ENCODE measurements at regions not wholly inside any gene's neighbourhood (a gene's known extent, or its start where the extent isn't known, plus 50 kb on each side); places are given as distances from the start of the nearest gene placed in this dataset.

DNA sequence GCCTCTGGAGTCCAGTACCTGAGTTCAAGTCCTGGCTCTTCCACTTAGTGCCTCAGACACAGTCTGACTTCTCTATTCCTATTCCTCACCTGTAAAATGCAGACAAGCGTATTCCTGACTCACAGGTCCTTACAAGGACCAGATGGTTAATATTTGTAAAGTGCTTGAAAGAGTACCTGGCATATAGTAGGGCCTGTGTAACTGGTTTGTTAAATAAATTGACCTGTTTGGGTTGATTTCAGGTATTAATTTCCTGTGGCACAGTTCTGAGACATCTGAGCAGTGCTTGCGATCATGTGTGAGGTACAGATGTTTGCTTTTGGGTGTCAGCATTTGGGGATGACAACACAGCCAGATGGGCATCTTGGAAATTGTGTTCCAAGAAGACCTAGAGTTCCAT, 127.5 kb downstream of the APIP start:
- no peak overlapping the region for H3K27ac ChIP-seq (ENCODE audit: low read depth in 2 of 2, low read length in 1 of 2)
- ChIA-PET POLR2A (no interaction called here), CTCF (no interaction called here)
- no peak overlapping the region for H3K4me3 ChIP-seq (ENCODE audit: low read depth in 2 of 2, low read length in 1 of 2)
- no peak for DNase-seq
- no peaks in the 10 kb centered on the region; the same call in 1 of the 2 replicates for H3K27me3 ChIP-seq (ENCODE audit: insufficient read depth)
- no peak overlapping the region for H2AFZ ChIP-seq (ENCODE audit: low read depth)
- TF ChIP-seq, protein P1, sequence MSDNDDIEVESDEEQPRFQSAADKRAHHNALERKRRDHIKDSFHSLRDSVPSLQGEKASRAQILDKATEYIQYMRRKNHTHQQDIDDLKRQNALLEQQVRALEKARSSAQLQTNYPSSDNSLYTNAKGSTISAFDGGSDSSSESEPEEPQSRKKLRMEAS (IDR thresholded peaks at IDR 0.05; ENCODE audit: low read depth), result no peak
- no peak for TF ChIP-seq CHD2 (IDR thresholded peaks at IDR 0.05; ENCODE audit: low read length, partially characterized antibody)
- TF ChIP-seq NFIC (IDR thresholded peaks at IDR 0.05; ENCODE audit: borderline replicate concordance), result no peak
- no peak overlapping the region for H3K4me2 ChIP-seq
- WGBS (ENCODE audit: low lambda C conversion rate), result 75% methylated on average over 2 of the region's 2 CpGs
- no peaks in the 10 kb centered on the region for H4K20me1 ChIP-seq (ENCODE audit: insufficient read depth)
- no peaks in the 10 kb centered on the region for H3K4me1 ChIP-seq (ENCODE audit: control insufficient read depth in 1 of 2, insufficient read depth in 2 of 2, low read depth in 1 of 2, low read length in 1 of 2)
- H3K36me3 ChIP-seq (replicated peaks in 1 of 2; ENCODE audit: control insufficient read depth in 1 of 2, insufficient read depth in 2 of 2, low read length in 1 of 2), result no peaks in the 10 kb centered on the region
- H3K9me2 ChIP-seq, result no peaks in the 10 kb centered on the region
- no peaks in the 10 kb centered on the region for H3F3A ChIP-seq (replicated peaks; ENCODE audit: insufficient read depth)
- no peaks in the 10 kb centered on the region for H3K79me2 ChIP-seq (ENCODE audit: insufficient read depth)
- H3K9ac ChIP-seq, result no peak overlapping the region
- H3K9me3 ChIP-seq, result no peaks in the 10 kb centered on the region

GRCh38 chr11:34787895-34788294, 128.3 kb downstream of the APIP start:
- no peaks in the 10 kb centered on the region for H3K9me2 ChIP-seq
- H3K36me3 ChIP-seq (replicated peaks in 1 of 2; ENCODE audit: control insufficient read depth in 1 of 2, insufficient read depth in 2 of 2, low read length in 1 of 2), result no peaks in the 10 kb centered on the region
- no peaks in the 10 kb centered on the region for H3K9me3 ChIP-seq
- POLR2A ChIA-PET, result no interaction called here
- no peaks in the 10 kb centered on the region for H3K4me1 ChIP-seq (ENCODE audit: control insufficient read depth in 1 of 2, insufficient read depth in 2 of 2, low read depth in 1 of 2, low read length in 1 of 2)
- whole genome bisulfite sequencing (ENCODE audit: low lambda C conversion rate), result 51% methylated on average over 1 of the region's 1 CpG
- no peak overlapping the region for H3K4me2 ChIP-seq
- H3K27me3 ChIP-seq (ENCODE audit: insufficient read depth), result no peaks in the 10 kb centered on the region; the same call in 1 of the 2 replicates
- H4K20me1 ChIP-seq (ENCODE audit: insufficient read depth), result no peaks in the 10 kb centered on the region
- no peak for TF ChIP-seq POLR2AphosphoS5 (IDR thresholded peaks at IDR 0.05; ENCODE audit: low read depth, low read length)
- no peak for TF ChIP-seq TAF1 (IDR thresholded peaks at IDR 0.05; ENCODE audit: borderline replicate concordance, low read depth, low read length)
- no peak for TF ChIP-seq EZH2phosphoT487 (IDR thresholded peaks at IDR 0.05; ENCODE audit: borderline replicate concordance, low read depth)
- TF ChIP-seq FOXM1 (IDR thresholded peaks at IDR 0.05; ENCODE audit: low read depth), result no peak
- no peak for TF ChIP-seq FOXJ3 (CRISPR knock-in tag; IDR thresholded peaks at IDR 0.05)
- TF ChIP-seq NFIC (IDR thresholded peaks at IDR 0.05; ENCODE audit: borderline replicate concordance), result no peak
- TF ChIP-seq TEAD4 (IDR thresholded peaks at IDR 0.05; ENCODE audit: borderline replicate concordance, insufficient read depth), result no peak
- no peak for TF ChIP-seq USF1 (IDR thresholded peaks at IDR 0.05; ENCODE audit: borderline replicate concordance, low read depth)
- TF ChIP-seq NRF1 (IDR thresholded peaks at IDR 0.05; ENCODE audit: low read depth, low read length), result no peak
- TF ChIP-seq, protein P2, sequence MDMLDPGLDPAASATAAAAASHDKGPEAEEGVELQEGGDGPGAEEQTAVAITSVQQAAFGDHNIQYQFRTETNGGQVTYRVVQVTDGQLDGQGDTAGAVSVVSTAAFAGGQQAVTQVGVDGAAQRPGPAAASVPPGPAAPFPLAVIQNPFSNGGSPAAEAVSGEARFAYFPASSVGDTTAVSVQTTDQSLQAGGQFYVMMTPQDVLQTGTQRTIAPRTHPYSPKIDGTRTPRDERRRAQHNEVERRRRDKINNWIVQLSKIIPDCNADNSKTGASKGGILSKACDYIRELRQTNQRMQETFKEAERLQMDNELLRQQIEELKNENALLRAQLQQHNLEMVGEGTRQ (IDR thresholded peaks at IDR 0.05; ENCODE audit: borderline replicate concordance, low read depth, low read length), result no peak
- TF ChIP-seq EP300 (IDR thresholded peaks at IDR 0.05; ENCODE audit: borderline replicate concordance in 1 of 2, low read depth in 1 of 2, low read length in 1 of 2), result no peak
- no peaks in the 10 kb centered on the region for H3K79me2 ChIP-seq (ENCODE audit: insufficient read depth)
- no peak overlapping the region for H3K4me3 ChIP-seq (ENCODE audit: low read depth in 2 of 2, low read length in 1 of 2)
- H3K9ac ChIP-seq, result no peak overlapping the region
- no peak for DNase-seq
- H3F3A ChIP-seq (replicated peaks; ENCODE audit: insufficient read depth), result no peaks in the 10 kb centered on the region
- H3K27ac ChIP-seq (ENCODE audit: low read depth in 2 of 2, low read length in 1 of 2), result no peak overlapping the region
- CTCF ChIA-PET, result no interaction called here
- 0 out of 2 replicates have a peak overlapping the region, but pooled peaks have one; percentile 23 for H2AFZ ChIP-seq (ENCODE audit: low read depth)
